ENCODE measurements at regions not wholly inside any gene's neighbourhood (a gene's known extent, or its start where the extent isn't known, plus 50 kb on each side); places are given as distances from the start of the nearest gene placed in this dataset.
"Not testable (repeated sequence)": the region's sequence is repeated elsewhere in the genome, so short reads cannot be mapped to it uniquely, and the experiment has no call there.

GRCh38 chr3:194946091-194946490 is 260.4 kb downstream of the FAM43A start:
- H2AFZ ChIP-seq (ENCODE audit: insufficient read depth, low read length, poor library complexity): no peak overlapping the region
- H3K4me3 ChIP-seq (ENCODE audit: low read depth, low read length): no peak overlapping the region
- no CpG with 5 or more reads among the region's 9 CpGs for WGBS (ENCODE audit: extremely low coverage, insufficient coverage, insufficient read length)
- no peak overlapping the region for H2BK120ac ChIP-seq (ENCODE audit: insufficient read depth, low read length, poor library complexity)
- no peaks in the 10 kb centered on the region for H3K36me3 ChIP-seq (ENCODE audit: control insufficient read depth in 1 of 2, insufficient read depth in 2 of 2, low read length in 2 of 2)
- no peak overlapping the region for H4K91ac ChIP-seq (ENCODE audit: low read depth, low read length)
- H3K4me1 ChIP-seq (ENCODE audit: control insufficient read depth in 1 of 2, insufficient read depth in 2 of 2, low read length in 2 of 2): no peaks in the 10 kb centered on the region
- H3K18ac ChIP-seq (ENCODE audit: low read length): no peak overlapping the region
- H3K4me2 ChIP-seq (ENCODE audit: low read length): no peak overlapping the region
- no peak for DNase-seq
- no peak overlapping the region for H2BK12ac ChIP-seq (ENCODE audit: low read length)
- no peak overlapping the region for H3K14ac ChIP-seq (ENCODE audit: low read length)
- H2BK5ac ChIP-seq (ENCODE audit: low read depth, low read length, poor library complexity): no peak overlapping the region
- H3K27ac ChIP-seq (ENCODE audit: low read depth, low read length): no peak overlapping the region
- no peaks in the 10 kb centered on the region for H3K79me1 ChIP-seq (ENCODE audit: low read length)
- no peaks in the 10 kb centered on the region for H3K27me3 ChIP-seq (ENCODE audit: insufficient read depth, low read length)
- no peak overlapping the region for H2AK5ac ChIP-seq (ENCODE audit: low read length)
- no peak overlapping the region for H4K12ac ChIP-seq (ENCODE audit: low read depth, low read length)
- no peak overlapping the region for H4K8ac ChIP-seq (ENCODE audit: low read depth, low read length)
- no peak overlapping the region for H3K9ac ChIP-seq (ENCODE audit: low read length)
- peaks cover 4% of the 10 kb centered on the region for H3K9me3 ChIP-seq (ENCODE audit: insufficient read depth, low read depth, low read length)
- H3K79me2 ChIP-seq (ENCODE audit: control insufficient read depth, insufficient read depth, low read length, poor library complexity): no peaks in the 10 kb centered on the region
- H3K23ac ChIP-seq (ENCODE audit: low read length): no peak overlapping the region
- H3K4ac ChIP-seq (ENCODE audit: low read depth, low read length): no peak overlapping the region

DNA sequence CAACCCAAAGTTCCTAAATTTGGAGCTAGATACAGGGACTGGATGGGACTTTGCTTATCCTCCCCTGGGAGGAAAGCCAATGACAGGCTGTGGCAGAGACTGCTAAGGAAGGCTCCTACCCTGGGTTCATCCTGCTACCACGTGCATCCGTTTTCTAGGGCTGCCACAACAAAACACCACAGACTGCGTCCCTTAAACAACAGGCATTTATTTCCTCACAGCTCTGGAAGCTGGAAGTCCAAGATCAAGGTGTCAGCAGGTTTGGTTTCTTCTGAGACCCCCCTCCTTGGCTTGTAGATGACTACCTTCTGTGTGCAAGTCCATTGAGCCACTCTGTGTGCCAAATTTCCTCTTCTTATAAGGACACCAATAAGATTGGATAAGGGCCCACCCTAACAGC is 263.9 kb downstream of the FAM43A start:
- Histone ChIP-seq H2AK5ac (ENCODE audit: low read length) (no peak overlapping the region), H4K91ac (ENCODE audit: low read depth, low read length) (no peak overlapping the region), H4K12ac (ENCODE audit: low read depth, low read length) (no peak overlapping the region), H3K9me3 (ENCODE audit: insufficient read depth, low read depth, low read length) (peaks cover 4% of the 10 kb centered on the region), H3K23ac (ENCODE audit: low read length) (no peak overlapping the region), H3K14ac (ENCODE audit: low read length) (no peak overlapping the region), H3K4me3 (ENCODE audit: low read depth, low read length) (no peak overlapping the region), H3K18ac (ENCODE audit: low read length) (no peak overlapping the region), H2BK120ac (ENCODE audit: insufficient read depth, low read length, poor library complexity) (no peak overlapping the region), H3K27me3 (ENCODE audit: insufficient read depth, low read length) (no peaks in the 10 kb centered on the region), H3K79me1 (ENCODE audit: low read length) (no peaks in the 10 kb centered on the region), H3K79me2 (ENCODE audit: control insufficient read depth, insufficient read depth, low read length, poor library complexity) (no peaks in the 10 kb centered on the region), H3K4me2 (ENCODE audit: low read length) (no peak overlapping the region), H2AFZ (ENCODE audit: insufficient read depth, low read length, poor library complexity) (no peak overlapping the region), H3K27ac (ENCODE audit: low read depth, low read length) (no peak overlapping the region), H2BK12ac (ENCODE audit: low read length) (no peak overlapping the region), H3K4ac (ENCODE audit: low read depth, low read length) (no peak overlapping the region), H2BK5ac (ENCODE audit: low read depth, low read length, poor library complexity) (no peak overlapping the region), H3K36me3 (ENCODE audit: control insufficient read depth in 1 of 2, insufficient read depth in 2 of 2, low read length in 2 of 2) (no peaks in the 10 kb centered on the region), H4K8ac (ENCODE audit: low read depth, low read length) (no peak overlapping the region), H3K9ac (ENCODE audit: low read length) (no peak overlapping the region), H3K4me1 (ENCODE audit: control insufficient read depth in 1 of 2, insufficient read depth in 2 of 2, low read length in 2 of 2) (peaks cover 0 to 3% of the 10 kb centered on the region in 2 experiments)
- DNase-seq: no peak
- no CpG with 5 or more reads among the region's 3 CpGs for WGBS (ENCODE audit: extremely low coverage, insufficient coverage, insufficient read length)

- no peaks in the 10 kb centered on the region for H3K79me1 ChIP-seq (ENCODE audit: low read length)
These were observed 265.4 kb downstream of the FAM43A start for GRCh38 chr3:194950906-194951628.

GRCh38 chr3:194951629-194951920 is 265.9 kb downstream of the FAM43A start:
- not testable (repeated sequence) for H4K8ac ChIP-seq (ENCODE audit: low read depth, low read length); H2AFZ ChIP-seq (ENCODE audit: insufficient read depth, low read length, poor library complexity); H2BK12ac ChIP-seq (ENCODE audit: low read length); H3K4me2 ChIP-seq (ENCODE audit: low read length); H3K27ac ChIP-seq (ENCODE audit: low read depth, low read length); H3K9me3 ChIP-seq (ENCODE audit: insufficient read depth, low read depth, low read length); H3K36me3 ChIP-seq (ENCODE audit: control insufficient read depth in 1 of 2, insufficient read depth in 2 of 2, low read length in 2 of 2); H3K79me1 ChIP-seq (ENCODE audit: low read length); H3K27me3 ChIP-seq (ENCODE audit: insufficient read depth, low read length); H3K18ac ChIP-seq (ENCODE audit: low read length); H3K4ac ChIP-seq (ENCODE audit: low read depth, low read length); DNase-seq; H4K12ac ChIP-seq (ENCODE audit: low read depth, low read length); H2BK5ac ChIP-seq (ENCODE audit: low read depth, low read length, poor library complexity); H4K91ac ChIP-seq (ENCODE audit: low read depth, low read length); H3K14ac ChIP-seq (ENCODE audit: low read length); H2AK5ac ChIP-seq (ENCODE audit: low read length); H3K23ac ChIP-seq (ENCODE audit: low read length); H3K9ac ChIP-seq (ENCODE audit: low read length); H3K4me3 ChIP-seq (ENCODE audit: low read depth, low read length); H3K4me1 ChIP-seq (ENCODE audit: control insufficient read depth in 1 of 2, insufficient read depth in 2 of 2, low read length in 2 of 2); H3K79me2 ChIP-seq (ENCODE audit: control insufficient read depth, insufficient read depth, low read length, poor library complexity); H2BK120ac ChIP-seq (ENCODE audit: insufficient read depth, low read length, poor library complexity)
- WGBS (ENCODE audit: extremely low coverage, insufficient coverage, insufficient read length): no CpG with 5 or more reads among the region's 9 CpGs

More at GRCh38 chr3:194950906-194951628, 265.4 kb downstream of the FAM43A start:
- H3K23ac ChIP-seq (ENCODE audit: low read length): no peak overlapping the region
- no peak overlapping the region for H3K18ac ChIP-seq (ENCODE audit: low read length)
- H3K27me3 ChIP-seq (ENCODE audit: insufficient read depth, low read length): no peaks in the 10 kb centered on the region
- peaks cover 0 to 3% of the 10 kb centered on the region in 2 experiments for H3K4me1 ChIP-seq (ENCODE audit: control insufficient read depth in 1 of 2, insufficient read depth in 2 of 2, low read length in 2 of 2)
- no peak overlapping the region for H3K4ac ChIP-seq (ENCODE audit: low read depth, low read length)
- no peak overlapping the region for H2AK5ac ChIP-seq (ENCODE audit: low read length)
- no peak overlapping the region for H2BK12ac ChIP-seq (ENCODE audit: low read length)
- no peak overlapping the region for H2AFZ ChIP-seq (ENCODE audit: insufficient read depth, low read length, poor library complexity)
- H2BK5ac ChIP-seq (ENCODE audit: low read depth, low read length, poor library complexity): no peak overlapping the region
- H3K14ac ChIP-seq (ENCODE audit: low read length): no peak overlapping the region
- no peak overlapping the region for H3K27ac ChIP-seq (ENCODE audit: low read depth, low read length)
- no CpG with 5 or more reads among the region's 18 CpGs for WGBS (ENCODE audit: extremely low coverage, insufficient coverage, insufficient read length)
- peaks cover 4% of the 10 kb centered on the region for H3K9me3 ChIP-seq (ENCODE audit: insufficient read depth, low read depth, low read length)
- H3K9ac ChIP-seq (ENCODE audit: low read length): no peak overlapping the region
- H4K91ac ChIP-seq (ENCODE audit: low read depth, low read length): no peak overlapping the region
- H2BK120ac ChIP-seq (ENCODE audit: insufficient read depth, low read length, poor library complexity): no peak overlapping the region
- H3K79me2 ChIP-seq (ENCODE audit: control insufficient read depth, insufficient read depth, low read length, poor library complexity): no peaks in the 10 kb centered on the region
- no peak overlapping the region for H3K4me2 ChIP-seq (ENCODE audit: low read length)
- DNase-seq: peak; percentile 97 to 98
- H3K36me3 ChIP-seq (ENCODE audit: control insufficient read depth in 1 of 2, insufficient read depth in 2 of 2, low read length in 2 of 2): no peaks in the 10 kb centered on the region
- H4K8ac ChIP-seq (ENCODE audit: low read depth, low read length): no peak overlapping the region
- H3K4me3 ChIP-seq (ENCODE audit: low read depth, low read length): no peak overlapping the region
- no peak overlapping the region for H4K12ac ChIP-seq (ENCODE audit: low read depth, low read length)
